GM08714 (cell line): ENCODE measurements at regions not wholly inside any gene's neighbourhood (a gene's known extent, or its start where the extent isn't known, plus 50 kb on each side); places are given as distances from the start of the nearest gene placed in this dataset.

Source experiments
- H3K4me3 ChIP-seq: fragments of 200-500 bp; sonication (Bioruptor generic); 2 replicates; pipeline ENCODE4 v1.5.1; 2014; ENCODE audit warnings: mild to moderate bottlenecking, low read length, inconsistent platforms
- ZNF274 ChIP-seq: IDR thresholded peaks from 2 replicates; pipeline ENCODE4 v1.6.1; 2012; ENCODE audit warnings: mild to moderate bottlenecking, low read depth, low read length

GRCh38 chr6:139508023-139508422, 133.6 kb upstream of the CITED2 start:
- TF ChIP-seq ZNF274: no peak
- no peak overlapping the region for H3K4me3 ChIP-seq

GRCh38 chr6:139500977-139501376, 126.5 kb upstream of the CITED2 start:
- H3K4me3 ChIP-seq: no peak overlapping the region
- TF ChIP-seq ZNF274: no peak

- H3K4me3 ChIP-seq: no peak overlapping the region
- no peak for TF ChIP-seq ZNF274
Measured at GRCh38 chr6:139498715-139499114, 124.3 kb upstream of the CITED2 start.

- H3K4me3 ChIP-seq: no peak overlapping the region
- TF ChIP-seq ZNF274: no peak
Measured at GRCh38 chr6:139497345-139497961, 123.0 kb upstream of the CITED2 start.

GRCh38 chr6:139496654-139497344, 122.4 kb upstream of the CITED2 start:
- no peak for TF ChIP-seq ZNF274
- no peak overlapping the region for H3K4me3 ChIP-seq

GRCh38 chr6:139494376-139494990, 120.0 kb upstream of the CITED2 start:
- no peak overlapping the region for H3K4me3 ChIP-seq
- TF ChIP-seq ZNF274: no peak

GRCh38 chr6:139490482-139490881, 116.0 kb upstream of the CITED2 start:
- TF ChIP-seq ZNF274: no peak
- H3K4me3 ChIP-seq: no peak overlapping the region

GRCh38 chr6:139486476-139486799, 112.0 kb upstream of the CITED2 start:
- TF ChIP-seq ZNF274: no peak
- H3K4me3 ChIP-seq: no peak overlapping the region

- TF ChIP-seq ZNF274: no peak
- no peak overlapping the region for H3K4me3 ChIP-seq
Measured at GRCh38 chr6:139485742-139486475, 111.5 kb upstream of the CITED2 start.

- no peak overlapping the region for H3K4me3 ChIP-seq
- no peak for TF ChIP-seq ZNF274
Measured at GRCh38 chr6:139485185-139485584, 110.7 kb upstream of the CITED2 start.

- no peak overlapping the region for H3K4me3 ChIP-seq
- no peak for TF ChIP-seq ZNF274
Measured at GRCh38 chr6:139483079-139483478, 108.6 kb upstream of the CITED2 start.

- TF ChIP-seq ZNF274: no peak
- H3K4me3 ChIP-seq: no peak overlapping the region
Measured at GRCh38 chr6:139482287-139482686, 107.8 kb upstream of the CITED2 start.

GRCh38 chr6:139480356-139481165, 106.1 kb upstream of the CITED2 start:
- no peak for TF ChIP-seq ZNF274
- no peak overlapping the region for H3K4me3 ChIP-seq
